A673 (cell line): ENCODE measurements at regions not wholly inside any gene's neighbourhood (a gene's known extent, or its start where the extent isn't known, plus 50 kb on each side); places are given as distances from the start of the nearest gene placed in this dataset.

Source experiments
- BruUV-seq: library from RNA; stranded (reverse); fragments of 400-500 nt; replicated peaks from 2 replicates; lab custom pipeline; 2021; lab: Mats Ljungman, UMichigan
- CTCF ChIA-PET: fragments of 300-600 bp; sonication (Branson Sonifier 250); formaldehyde crosslinking; loops from one replicate; lab custom pipeline; 2022; ENCODE audit warnings: antibody characterized with exemption; lab: Charles Lee
- POLR2A ChIA-PET: fragments of 300-600 bp; sonication (Branson Sonifier 250); formaldehyde crosslinking; loops from one replicate; lab custom pipeline; 2022; ENCODE audit warnings: antibody characterized with exemption; ENCODE audit not compliant: low non-redundant PET; lab: Charles Lee
- DNase-seq: peaks from one replicate; pipeline ENCODE4 v3.0.0-alpha.2; 2015; ENCODE audit warnings: low spot score
- H3K27ac ChIP-seq: fragments of 200-600 bp; sonication (generic); 2 replicates; pipeline ENCODE4 v1.5.1; 2016; ENCODE audit warnings: mixed run types, low read depth, mild to moderate bottlenecking, mixed read lengths, antibody characterized with exemption, low read length; ENCODE audit not compliant: poor library complexity, severe bottlenecking
- H3K27me3 ChIP-seq: fragments of 200-600 bp; sonication (generic); replicated peaks from 2 replicates; pipeline ENCODE4 v1.6.1; 2017; ENCODE audit warnings: mixed run types, low read depth, mild to moderate bottlenecking, mixed read lengths, antibody characterized with exemption, low read length; ENCODE audit not compliant: insufficient read depth, poor library complexity
- H3K36me3 ChIP-seq: fragments of 200-600 bp; sonication (generic); 2 replicates; pipeline ENCODE4 v1.6.1; 2016; ENCODE audit warnings: mixed run types, mild to moderate bottlenecking, mixed read lengths, antibody characterized with exemption, low read length; ENCODE audit not compliant: insufficient read depth, poor library complexity, severe bottlenecking
- H3K4me1 ChIP-seq: fragments of 200-600 bp; sonication (generic); 2 replicates; pipeline ENCODE4 v1.6.1; 2017; ENCODE audit warnings: mixed run types, mild to moderate bottlenecking, mixed read lengths, antibody characterized with exemption, low read length; ENCODE audit not compliant: insufficient read depth, poor library complexity, severe bottlenecking
- H3K4me3 ChIP-seq: fragments of 200-600 bp; sonication (generic); 2 replicates; pipeline ENCODE4 v1.5.1; 2016; ENCODE audit warnings: low read depth, mixed run types, mild to moderate bottlenecking, mixed read lengths, low read length; ENCODE audit not compliant: poor library complexity, severe bottlenecking
- H3K9me3 ChIP-seq: fragments of 200-600 bp; sonication (generic); 2 replicates; pipeline ENCODE4 v1.6.1; 2016; ENCODE audit warnings: mixed run types, low read depth, mild to moderate bottlenecking, mixed read lengths, antibody characterized with exemption, low read length; ENCODE audit not compliant: poor library complexity, severe bottlenecking
- CTCF ChIP-seq: fragments of 300-800, 200-600 bp; sonication (generic); conservative IDR thresholded peaks from 2 replicates; pipeline ENCODE4 v1.5.1; 2017; ENCODE audit warnings: low read depth, mild to moderate bottlenecking, antibody characterized with exemption, low read length, moderate library complexity, mixed read lengths
- EZH2 ChIP-seq: fragments of 200-600 bp; sonication (generic); IDR thresholded peaks from 2 replicates; pipeline ENCODE4 v1.6.1; 2017; ENCODE audit warnings: borderline replicate concordance, low read depth, mild to moderate bottlenecking, mixed read lengths, antibody characterized with exemption, low read length; ENCODE audit not compliant: poor library complexity, severe bottlenecking
- intact Hi-C: fragments of 100-400 bp; cut with micrococcal nuclease; formaldehyde crosslinking; loops from one replicate; pipeline ENCODE4 v1.10.0; 2022; ENCODE audit not compliant: unreplicated experiment

DNA sequence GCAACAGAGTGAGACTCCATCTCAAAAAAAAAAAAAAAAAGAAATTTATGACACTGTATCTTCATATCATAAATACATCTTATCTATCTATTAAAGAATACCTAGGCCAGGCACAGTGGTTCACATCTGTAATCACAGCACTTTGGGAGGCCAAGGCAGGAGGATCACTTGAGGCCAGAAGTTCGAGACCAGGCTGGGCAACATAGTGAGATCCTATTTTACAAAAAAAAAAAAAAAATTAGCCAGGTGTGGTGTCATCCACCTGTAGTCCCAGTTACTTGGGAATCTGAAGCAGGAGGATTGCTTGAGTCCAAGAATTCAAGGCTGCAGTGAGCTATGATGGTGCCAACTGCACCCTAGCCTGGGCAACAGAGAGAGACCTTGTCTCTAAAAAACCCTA, 95.0 kb downstream of the HNRNPLL start:
- intact Hi-C loops, result loop anchor here (1.0 to 5.0 kb wide), 2 partner anchors 130 to 192 kb away; partner anchors contain the start of gene ATL2
- DNase-seq, result no peak
- no peaks in the 10 kb centered on the region for H3K9me3 ChIP-seq
- no peak overlapping the region for H3K27ac ChIP-seq
- peaks cover 20% of the 10 kb centered on the region for H3K4me1 ChIP-seq
- no peak for TF ChIP-seq CTCF
- TF ChIP-seq EZH2, result no peak
- ChIA-PET CTCF (interaction anchor here (0.6 to 1.8 kb wide), 7 partner anchors 9 to 191 kb away, joined by 3 to 23 read pairs (median 6); no protein-coding TSS in a partner anchor), POLR2A (no interaction called here)
- no peaks in the 10 kb centered on the region for H3K36me3 ChIP-seq
- no peaks in the 10 kb centered on the region for H3K27me3 ChIP-seq
- no peak overlapping the region for H3K4me3 ChIP-seq
- BruUV-seq, result no TSS peak

- Histone ChIP-seq H3K4me3 (no peak overlapping the region), H3K4me1 (peaks cover 20% of the 10 kb centered on the region), H3K27me3 (no peaks in the 10 kb centered on the region), H3K9me3 (peaks cover 3% of the 10 kb centered on the region), H3K36me3 (no peaks in the 10 kb centered on the region), H3K27ac (peak overlapping the region; percentile 3)
- intact Hi-C loops, result loop anchor here (5.0 kb wide), 1 partner anchor 128 kb away; the partner anchor contains the start of gene ATL2
- CTCF ChIA-PET, result no interaction called here
- TF ChIP-seq CTCF (no peak), EZH2 (no peak)
- peak; percentile 58 for DNase-seq
- POLR2A ChIA-PET, result no interaction called here
- no TSS peak for BruUV-seq
These were observed 96.9 kb downstream of the HNRNPLL start for GRCh38 chr2:38505779-38506178.

DNA sequence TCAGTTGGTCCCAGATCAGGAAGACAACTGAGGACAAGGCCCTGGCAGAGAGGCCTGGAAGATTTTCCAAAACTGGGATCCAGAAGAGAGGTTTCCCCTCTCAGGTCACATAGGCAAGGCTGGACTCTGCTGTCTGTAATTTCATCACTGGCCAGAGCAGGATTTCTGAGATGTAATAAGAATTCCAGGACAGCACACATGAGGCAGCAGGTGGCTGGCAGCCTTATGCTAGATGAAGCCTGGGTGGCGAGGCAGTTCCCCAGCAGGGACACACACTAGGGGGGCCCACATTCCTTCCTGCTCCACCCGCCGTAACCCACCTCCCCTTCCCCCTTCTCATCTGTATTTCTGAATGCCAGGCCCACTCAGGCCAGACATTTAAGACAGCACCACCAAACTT, 98.6 kb downstream of the HNRNPLL start:
- CTCF ChIA-PET, result no interaction called here
- Histone ChIP-seq H3K9me3 (peaks cover 3% of the 10 kb centered on the region), H3K4me3 (no peak overlapping the region), H3K27me3 (no peaks in the 10 kb centered on the region), H3K4me1 (peaks cover 11% of the 10 kb centered on the region), H3K36me3 (no peaks in the 10 kb centered on the region), H3K27ac (no peak overlapping the region)
- BruUV-seq, result no TSS peak
- POLR2A ChIA-PET, result no interaction called here
- intact Hi-C loops, result no loop called here
- TF ChIP-seq CTCF (no peak), EZH2 (no peak)
- DNase-seq, result no peak
